ENCODE measurements at regions not wholly inside any gene's neighbourhood (a gene's known extent, or its start where the extent isn't known, plus 50 kb on each side); places are given as distances from the start of the nearest gene placed in this dataset.

- TF ChIP-seq POLR2AphosphoS5 (IDR thresholded peaks at IDR 0.05; ENCODE audit: low read depth) (no peak), REST (IDR thresholded peaks at IDR 0.05; ENCODE audit: insufficient replicate concordance, low read depth) (no peak)
These were observed 70.8 kb downstream of the KCNE4 start for GRCh38 chr2:223122781-223123180.
